ENCODE measurements at regions not wholly inside any gene's neighbourhood (a gene's known extent, or its start where the extent isn't known, plus 50 kb on each side); places are given as distances from the start of the nearest gene placed in this dataset.
"Not testable (repeated sequence)": the region's sequence is repeated elsewhere in the genome, so short reads cannot be mapped to it uniquely, and the experiment has no call there.

DNA sequence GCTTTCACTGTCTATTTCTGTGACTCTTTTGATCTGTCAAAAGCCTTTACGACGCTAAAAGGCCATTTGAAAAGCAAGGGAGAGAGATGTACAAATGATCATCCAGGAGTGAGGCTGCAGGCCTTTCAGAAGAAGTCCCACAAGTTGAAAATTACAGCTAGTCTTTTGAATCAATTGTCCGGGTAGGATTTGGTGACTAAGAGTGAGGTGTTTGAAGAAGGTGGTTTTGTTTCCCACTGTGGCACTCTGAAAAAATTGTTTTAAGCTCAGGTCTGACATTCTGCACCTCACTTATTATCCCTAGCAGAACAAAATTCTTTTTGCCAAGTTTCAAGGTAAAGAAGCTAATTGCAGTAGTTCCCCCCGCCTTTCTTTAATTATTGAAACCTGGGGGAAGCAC lies 50.8 kb upstream of the TMEM108 start:
- DNase-seq (ENCODE audit: low spot score), result no peak

DNA sequence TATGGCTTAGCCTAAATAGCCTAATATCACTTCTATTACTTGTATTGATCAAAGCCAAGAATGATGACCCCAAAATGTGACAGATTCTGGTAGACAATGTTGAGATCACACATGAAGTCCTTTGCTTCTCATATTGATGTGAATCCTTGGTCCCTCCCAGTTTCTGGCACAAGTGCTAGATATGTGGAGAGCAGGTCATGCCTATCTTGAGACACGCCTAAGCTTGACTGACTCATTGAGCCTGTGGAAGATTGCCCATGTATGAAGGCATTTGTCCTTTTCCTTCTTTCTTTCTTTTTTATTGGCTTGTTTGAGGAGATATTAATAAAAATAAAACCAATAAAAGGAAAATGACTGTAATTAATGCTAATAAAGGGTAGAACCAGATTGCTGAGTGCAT lies 54.0 kb upstream of the TMEM108 start:
- no peak for DNase-seq (ENCODE audit: low spot score)

DNA sequence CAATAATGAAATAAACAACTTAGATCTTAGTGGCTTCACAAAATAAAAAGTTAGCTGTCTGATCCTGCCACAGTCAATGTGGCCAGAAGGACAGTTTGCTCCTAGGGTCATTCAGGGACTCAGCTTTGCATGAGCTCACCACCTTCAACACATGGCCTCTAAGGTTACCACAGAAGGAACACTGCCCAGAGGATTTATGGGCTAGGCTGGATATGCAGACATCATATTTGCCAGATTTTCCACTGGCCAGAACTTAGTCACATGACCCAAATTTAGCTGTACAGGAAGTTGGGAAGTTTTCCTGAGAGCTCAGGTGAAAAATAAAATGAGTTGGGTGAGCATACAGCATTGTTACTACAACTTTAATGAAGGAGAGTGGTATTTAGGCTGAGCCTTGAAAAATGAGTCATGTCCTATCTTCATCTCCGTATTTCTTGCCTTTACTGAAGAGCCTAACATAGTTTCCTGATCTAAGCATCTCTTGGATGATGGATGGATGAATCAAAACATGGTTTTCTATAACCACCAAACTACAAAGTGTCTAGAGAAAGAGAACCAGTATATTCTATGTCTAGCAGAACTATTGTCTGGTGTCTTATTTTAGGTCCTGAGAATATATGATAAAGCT lies 54.9 kb upstream of the TMEM108 start:
- DNase-seq (ENCODE audit: low spot score), result no peak

DNA sequence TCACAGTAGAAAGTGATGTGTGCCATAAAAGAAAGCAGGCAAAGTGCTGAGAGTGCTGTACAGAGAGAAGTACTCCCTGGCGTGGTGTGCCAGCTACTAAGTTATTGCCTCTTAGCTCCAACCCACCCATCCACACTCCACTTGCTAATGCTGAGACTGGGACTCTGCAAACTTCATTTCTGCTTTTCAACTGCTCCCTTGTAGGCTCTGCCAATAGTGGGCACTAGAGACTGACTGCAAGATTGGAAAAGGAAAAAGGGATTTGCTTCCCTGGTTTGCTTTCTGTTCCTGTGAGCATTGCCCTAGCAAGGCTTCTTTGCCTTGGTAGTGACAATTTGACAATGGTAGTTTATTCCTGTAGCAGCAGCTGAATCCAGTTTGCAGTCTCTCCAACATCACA lies 56.5 kb upstream of the TMEM108 start:
- DNase-seq (ENCODE audit: low spot score), result no peak

DNA sequence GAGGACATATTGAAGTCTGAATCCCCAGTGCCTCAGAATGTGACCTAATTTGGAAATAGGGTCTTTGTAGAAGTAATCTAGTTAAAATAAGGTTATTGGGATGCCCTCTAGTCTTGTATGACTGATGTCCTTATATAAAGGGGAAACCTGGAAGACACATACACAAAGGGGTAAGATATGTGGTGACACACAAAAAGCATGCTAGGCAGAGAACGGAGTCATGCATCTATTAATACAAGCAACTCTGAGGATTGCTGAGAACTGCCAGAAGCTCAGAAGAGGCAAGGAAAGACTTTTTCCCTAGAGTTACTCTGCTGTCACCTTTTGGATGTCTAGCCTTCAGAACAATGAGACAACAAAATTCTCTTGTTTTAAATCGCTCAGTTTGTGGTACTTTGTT lies 58.1 kb upstream of the TMEM108 start:
- DNase-seq (ENCODE audit: low spot score), result no peak

DNA sequence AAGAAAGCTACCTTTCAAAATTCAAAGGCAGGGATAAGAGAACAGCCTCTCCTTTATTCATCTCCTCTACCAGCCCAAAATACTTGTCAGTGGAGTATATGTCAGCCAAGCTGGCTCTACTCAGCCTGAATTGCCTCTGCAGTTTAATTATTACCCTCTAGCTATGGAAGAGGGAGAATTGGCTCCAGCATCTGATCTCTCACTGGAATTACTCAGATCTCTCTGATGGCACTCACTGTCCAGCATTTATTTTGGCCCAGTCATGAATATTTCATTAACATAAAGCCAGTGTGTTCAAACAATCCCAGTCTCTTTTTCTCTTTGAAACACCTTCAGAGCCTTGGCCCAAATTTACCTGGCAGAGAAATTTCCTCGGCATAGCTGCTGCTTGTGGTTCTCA lies 58.6 kb upstream of the TMEM108 start:
- no peak for DNase-seq (ENCODE audit: low spot score)

DNA sequence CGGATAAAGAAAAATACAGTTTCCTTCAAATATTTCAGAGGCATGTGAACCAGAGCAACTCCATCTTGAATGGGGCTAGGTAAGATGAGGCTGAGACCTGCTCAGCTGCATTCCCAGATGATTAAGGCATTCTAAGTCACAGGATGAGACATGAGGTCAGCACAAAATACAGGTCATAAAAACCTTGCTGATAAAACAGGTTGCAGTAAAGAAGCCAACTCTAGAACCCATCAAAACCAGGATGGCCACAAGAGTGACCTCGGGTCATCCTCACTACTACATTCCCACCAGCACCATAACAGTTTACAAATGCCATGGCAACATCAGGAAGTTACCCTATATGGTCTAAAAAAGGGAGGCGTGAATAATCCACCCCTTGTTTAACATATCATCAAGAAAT lies 59.2 kb upstream of the TMEM108 start:
- DNase-seq (ENCODE audit: low spot score), result not testable (repeated sequence)

DNA sequence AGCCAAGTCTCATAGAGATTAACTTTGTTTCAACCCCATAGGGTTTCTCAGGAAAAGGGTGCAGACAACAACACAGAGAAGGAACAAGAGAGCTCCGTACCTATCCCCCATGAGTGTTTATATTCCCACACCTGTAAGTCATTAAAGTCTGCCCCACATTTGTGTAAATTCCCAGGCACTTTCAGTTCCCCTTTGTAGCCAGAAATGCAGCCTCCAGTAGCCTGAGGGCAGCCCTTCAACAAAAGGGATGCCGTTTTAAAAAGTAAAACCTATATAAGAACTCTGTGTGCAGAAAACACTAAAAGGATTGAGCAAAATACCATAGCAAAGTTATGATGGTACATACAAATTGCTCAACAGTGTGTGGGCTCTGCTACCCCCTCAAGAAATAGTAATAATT lies 59.7 kb upstream of the TMEM108 start:
- no peak for DNase-seq (ENCODE audit: low spot score)

DNA sequence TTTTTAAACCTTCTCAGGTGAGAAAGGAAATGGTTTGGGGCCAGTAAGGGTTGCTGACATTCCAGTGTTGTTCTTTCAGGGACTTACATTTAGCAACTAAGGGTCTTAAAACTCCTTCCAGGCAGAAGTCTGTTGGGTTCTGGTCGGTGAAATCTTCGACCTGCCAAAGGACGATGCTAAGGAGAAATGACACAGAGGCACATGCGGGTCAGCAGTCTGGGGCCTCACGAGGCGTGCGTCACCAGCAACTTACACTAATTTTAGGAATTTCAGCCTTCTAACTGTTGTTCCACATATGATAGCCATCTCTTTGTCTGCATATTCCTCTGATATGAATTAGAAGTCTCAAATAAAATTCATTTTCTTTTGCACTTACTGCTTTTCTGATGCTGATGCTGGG lies 64.1 kb upstream of the TMEM108 start:
- no peak for DNase-seq (ENCODE audit: low spot score)

DNA sequence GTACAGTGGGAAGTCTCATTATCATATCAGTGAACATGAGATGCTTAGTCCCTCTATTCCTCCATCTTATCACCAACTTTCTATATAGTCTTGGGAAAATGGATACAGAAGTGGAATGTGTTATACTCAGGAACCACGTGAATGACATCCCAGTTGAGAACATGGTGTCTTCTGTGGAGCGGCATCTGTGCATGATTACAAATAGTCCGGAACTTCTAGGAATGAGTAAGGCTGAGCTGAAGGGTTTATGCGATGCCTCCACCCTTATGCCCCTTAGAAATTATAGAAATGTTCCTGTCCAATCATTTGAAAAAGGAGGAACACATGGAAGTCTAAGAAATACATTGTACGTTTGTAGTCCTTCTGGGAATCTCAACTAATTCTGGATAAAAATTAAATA lies 64.8 kb upstream of the TMEM108 start:
- no peak for DNase-seq (ENCODE audit: low spot score)

DNA sequence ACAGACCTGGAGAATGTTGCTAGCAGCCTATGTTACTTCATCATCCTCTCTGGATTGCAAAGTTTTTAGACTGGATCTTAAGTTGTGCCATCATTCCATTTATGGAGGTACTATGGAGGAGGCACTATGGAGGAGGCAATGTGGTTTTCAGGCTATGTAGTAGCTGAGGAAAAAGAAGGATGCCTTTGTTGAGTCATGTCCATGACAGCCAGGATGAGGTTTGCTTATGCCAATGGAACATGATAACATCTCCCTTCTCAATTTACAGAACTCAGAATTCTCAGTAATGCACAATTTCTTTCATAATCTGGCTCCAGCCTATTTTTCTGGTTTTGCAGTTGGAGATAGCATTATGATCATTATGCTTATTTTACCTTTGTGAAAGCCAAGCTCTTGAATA lies 65.9 kb upstream of the TMEM108 start:
- DNase-seq (ENCODE audit: low spot score), result no peak

DNA sequence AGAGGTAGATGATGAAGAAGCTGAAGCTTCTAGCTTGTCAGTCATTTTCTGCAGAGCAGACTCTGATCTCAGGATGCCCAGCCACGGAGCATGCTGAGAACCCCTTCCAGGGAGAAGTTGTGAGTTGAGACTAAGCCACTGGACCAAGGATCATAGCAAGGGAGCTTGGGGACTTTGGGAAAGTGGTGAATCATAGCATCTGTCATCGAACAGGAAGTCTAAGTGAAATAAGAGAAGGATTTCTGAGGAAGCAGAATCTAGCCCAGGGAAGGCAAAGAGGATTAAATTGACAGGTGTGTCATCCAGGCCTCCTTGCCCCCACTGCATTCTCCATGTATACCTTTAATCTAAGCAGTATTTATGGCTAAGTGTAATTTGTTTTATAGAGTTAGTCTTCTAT lies 71.8 kb upstream of the TMEM108 start:
- DNase-seq (ENCODE audit: low spot score), result no peak

DNA sequence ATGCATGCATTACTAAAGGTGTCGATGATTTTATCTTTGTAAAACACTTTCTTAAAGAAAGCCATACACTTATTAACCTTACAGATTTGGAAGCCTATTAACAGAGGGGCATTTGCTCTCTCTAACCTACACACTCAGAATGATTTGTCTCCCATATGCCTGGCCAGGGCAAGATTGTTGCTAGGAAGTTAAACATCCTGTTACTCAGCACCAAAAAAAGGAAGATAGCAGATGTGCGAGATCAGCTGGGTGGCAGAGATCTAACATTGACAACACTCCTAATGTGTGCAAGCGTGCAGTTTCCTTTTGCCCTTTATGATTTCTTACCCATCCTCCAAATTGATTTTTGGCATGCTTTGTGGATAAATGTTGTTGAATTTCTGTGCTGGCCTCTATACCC lies 73.9 kb upstream of the TMEM108 start:
- DNase-seq (ENCODE audit: low spot score), result no peak

DNA sequence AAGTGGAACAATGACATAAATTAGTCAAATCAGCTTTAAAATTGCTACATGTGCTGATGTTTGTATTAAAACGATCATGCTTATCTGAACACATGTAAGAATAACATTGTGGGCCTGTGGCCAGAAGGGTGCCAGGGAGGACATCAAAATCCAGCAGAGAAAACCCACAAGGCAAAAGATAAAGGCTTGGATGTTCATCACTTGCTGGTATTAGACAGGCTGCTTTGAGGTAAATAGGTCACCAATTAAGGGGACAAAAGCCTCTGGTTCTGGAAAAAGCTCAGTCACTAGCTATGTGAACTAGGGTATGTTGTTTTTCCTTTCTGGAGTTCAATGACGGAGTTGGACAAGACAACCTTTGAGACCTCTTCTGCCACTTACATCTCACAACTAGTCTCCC lies 74.4 kb upstream of the TMEM108 start:
- DNase-seq (ENCODE audit: low spot score), result no peak

DNA sequence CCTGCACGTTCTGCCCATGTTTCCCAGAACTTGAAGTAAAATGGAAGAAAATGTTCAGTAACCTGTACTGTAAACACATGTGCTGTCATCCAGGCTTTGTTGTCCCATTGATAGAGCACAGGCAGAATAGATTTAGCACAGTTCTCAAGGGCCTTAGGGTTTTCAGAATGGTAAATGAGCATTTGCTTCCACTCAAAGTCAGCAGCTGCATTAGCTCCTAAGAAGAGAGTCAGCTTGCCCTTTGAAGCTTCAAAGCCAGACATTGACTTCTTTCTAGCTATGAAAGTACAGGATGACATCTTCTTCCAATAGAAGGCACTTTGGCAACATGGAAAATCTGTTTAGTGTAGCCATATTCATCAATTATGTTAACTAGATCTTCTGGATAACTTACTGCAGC lies 76.2 kb upstream of the TMEM108 start:
- no peak for DNase-seq (ENCODE audit: low spot score)

DNA sequence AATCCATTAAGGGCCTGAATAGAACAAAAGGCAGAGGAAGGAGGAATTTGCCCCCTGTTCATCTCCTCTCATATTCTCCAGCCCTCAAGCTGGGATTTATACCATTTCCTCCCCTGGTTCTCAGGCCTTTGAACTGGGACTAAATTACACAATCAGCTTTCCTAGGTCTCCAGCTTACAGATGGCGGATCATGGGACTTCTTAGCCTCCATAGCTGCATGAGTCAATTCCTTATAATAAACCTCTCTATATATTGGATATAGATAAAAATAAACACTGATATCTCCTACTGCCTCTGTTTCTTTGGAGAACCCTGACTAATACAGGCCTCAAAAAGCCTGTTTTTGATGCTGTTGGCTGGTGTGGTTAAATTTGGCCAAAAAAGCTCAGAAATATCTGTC lies 84.5 kb upstream of the TMEM108 start:
- DNase-seq (ENCODE audit: low spot score), result no peak

DNA sequence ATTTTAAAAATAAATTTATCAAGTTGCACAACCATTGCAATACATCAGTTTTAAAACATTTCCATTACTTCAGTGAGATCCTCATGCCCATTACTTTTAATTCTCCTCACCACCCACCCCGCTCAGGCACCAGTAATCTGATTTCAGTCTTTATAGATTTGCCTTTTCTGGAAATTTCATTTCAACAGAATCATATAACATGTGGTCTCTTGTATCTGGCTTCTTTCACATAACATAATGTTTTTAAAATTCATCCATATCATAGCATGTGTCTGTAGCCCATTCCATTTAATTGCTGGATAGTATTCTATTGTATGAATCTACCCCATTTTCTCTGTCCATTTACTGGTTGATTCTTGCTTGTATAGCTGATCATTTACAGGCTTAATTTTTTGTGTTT lies 110.3 kb upstream of the TMEM108 start:
- DNase-seq (ENCODE audit: low spot score), result no peak

DNA sequence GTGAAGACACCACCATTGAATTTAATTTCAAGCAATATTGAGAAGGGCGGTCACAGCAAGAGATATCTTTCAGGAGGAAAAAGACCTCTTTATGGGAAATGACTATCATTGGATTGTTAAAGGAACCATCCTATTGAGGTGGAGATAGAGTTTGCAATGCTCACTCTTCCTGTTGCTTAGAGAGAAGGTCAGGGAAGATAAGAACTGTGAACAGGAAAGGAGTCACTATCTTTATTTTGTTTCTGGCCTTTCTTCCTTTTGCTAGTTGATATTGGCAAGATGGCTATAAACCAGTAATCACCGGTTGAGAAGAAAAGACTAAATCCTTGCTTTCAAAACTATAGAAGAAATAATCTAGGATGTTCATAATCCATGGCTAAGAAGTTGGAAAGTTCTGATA lies 112.1 kb upstream of the TMEM108 start:
- DNase-seq (ENCODE audit: low spot score), result no peak

DNA sequence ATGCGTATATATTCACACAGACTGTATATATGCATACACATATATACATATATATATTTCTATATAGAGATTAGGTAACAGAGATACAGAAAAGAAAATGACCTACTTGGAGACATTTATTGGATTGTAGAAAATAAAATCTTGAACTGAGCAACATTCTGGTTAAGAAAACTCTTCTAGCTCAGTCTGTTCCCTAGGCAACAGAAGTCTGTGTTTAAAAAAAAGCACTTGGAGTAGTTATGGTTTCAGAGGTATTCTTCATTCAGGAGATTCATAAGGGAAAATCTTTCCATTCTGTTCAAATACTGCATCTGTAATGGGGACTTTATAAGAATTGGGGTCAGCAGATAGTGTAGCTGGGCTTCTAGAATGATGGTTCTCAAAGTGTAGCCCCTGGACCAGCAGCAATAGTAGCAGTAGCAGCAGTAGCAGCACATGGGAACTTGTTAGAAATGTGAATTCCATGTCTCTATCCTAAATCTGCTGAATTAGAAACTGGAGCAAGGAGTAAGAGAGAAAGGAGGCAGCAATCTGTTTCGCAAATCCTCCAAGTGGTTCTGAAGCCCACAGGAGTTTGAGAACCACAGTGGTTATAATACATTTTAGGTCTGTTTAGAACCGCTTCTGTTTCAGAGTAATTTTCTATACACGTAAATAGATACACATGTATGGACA lies 112.8 kb upstream of the TMEM108 start:
- DNase-seq (ENCODE audit: low spot score), result no peak

DNA sequence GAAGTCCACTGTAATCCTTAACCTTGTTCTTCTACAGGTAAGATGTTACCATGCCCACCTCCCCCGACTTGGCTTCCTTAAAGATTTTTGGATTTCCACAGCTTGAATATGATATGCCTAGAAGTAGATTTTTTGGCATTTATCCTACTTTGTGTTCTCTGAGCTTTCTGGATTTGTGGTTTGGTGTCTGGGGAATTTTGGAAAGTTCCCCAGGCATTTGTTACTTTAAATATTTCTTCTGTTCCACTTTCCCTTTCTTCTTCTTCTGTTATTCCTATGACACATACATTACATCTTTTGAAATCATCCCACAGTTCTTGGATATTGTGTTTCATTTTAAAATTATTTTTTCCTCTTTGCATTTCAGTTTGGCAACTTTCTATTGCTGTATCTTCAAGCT lies 122.1 kb upstream of the TMEM108 start:
- DNase-seq (ENCODE audit: low spot score), result no peak

DNA sequence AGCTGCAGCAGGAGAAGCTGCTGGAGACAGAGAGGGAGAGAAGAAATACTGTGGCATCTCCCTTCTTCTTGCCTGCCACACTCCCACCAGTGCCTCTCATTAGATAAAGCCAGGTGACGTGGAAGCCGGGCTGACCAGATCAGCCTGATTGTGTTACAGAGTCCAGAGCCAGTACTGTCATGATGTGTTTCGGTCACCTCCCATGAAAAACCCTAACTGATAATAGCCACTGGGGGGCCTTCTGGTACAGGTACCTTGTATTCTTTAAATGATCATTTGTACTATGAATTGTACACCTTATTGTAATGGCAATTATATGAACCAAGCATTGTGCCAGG lies 125.8 kb upstream of the TMEM108 start:
- no peak for DNase-seq (ENCODE audit: low spot score)

DNA sequence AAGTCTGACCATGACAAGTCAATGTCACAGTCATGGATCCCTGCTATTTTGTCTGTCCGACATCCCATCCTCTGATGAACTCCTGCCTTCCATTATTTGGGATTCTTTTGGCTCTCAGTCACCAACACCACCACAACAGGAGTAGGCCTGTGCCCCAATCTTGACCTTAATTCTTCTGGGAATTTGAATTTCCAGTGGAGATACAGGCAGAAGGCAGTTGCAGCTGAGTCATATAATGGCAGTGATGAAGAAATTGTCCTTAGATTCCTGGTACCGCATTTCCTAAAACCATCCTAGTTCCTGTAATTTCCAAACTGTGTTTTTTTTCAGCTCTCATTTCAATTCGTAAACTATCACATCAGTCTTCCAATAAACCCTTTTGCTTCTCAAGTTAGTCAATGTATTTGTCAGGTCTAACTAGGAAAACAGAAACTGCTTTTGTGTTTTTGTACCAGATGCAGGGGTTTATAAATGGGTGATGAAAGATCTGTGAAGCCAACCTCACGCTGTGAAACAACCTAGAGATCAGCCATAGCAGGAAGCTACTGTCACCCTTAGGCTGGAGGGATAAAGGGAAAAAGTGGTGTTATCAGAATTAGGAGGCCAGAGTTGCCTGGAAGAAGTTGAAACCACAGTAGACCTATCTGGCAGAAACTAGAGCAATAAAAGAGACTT lies 126.3 kb upstream of the TMEM108 start:
- no peak for DNase-seq (ENCODE audit: low spot score)

DNA sequence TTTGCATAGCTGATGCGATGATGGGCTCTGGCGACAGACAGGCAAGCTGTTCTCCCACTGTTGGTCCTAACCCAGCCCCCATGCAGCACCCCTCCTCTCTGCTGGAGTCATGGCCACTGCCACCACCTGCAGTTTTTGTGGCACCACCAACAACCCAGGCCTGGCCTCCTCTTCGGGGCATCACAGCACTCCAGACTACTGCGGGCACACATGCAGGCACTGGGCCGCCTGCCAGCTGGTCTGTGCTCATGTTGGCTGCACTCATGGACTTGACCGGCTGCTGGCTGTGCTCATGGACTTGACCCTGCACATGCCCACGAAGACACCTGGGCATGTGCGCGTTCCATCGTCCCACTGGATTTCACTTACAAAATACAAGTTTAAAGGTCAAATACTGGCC lies 130.9 kb upstream of the TMEM108 start:
- no peak for DNase-seq (ENCODE audit: low spot score)

DNA sequence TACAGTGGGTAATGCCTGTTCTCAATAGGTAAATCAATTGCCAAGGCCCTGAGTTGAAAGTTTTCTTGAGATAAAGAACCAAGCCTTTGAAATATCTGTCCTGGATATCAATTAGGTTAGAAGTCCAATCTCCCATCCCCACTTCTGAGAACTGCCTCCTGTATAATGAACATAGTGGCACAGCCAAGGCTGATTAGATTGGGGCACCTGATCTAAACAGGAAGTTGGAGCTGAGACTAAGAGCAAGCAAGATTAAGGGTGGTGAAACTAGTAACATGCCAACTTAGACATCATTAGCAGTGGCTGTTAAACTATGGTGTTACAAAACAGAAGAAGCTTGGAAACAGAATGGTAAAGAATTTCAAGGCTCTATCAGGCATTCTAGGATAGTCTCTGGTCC lies 137.7 kb upstream of the TMEM108 start:
- no peak for DNase-seq (ENCODE audit: low spot score)
